IPS DF 19.7 (cell line): ENCODE measurements at regions not wholly inside any gene's neighbourhood (a gene's known extent, or its start where the extent isn't known, plus 50 kb on each side); places are given as distances from the start of the nearest gene placed in this dataset.
"Not testable (repeated sequence)": the region's sequence is repeated elsewhere in the genome, so short reads cannot be mapped to it uniquely, and the experiment has no call there.

Experiments used
- DNase-seq: peaks from one replicate; pipeline ENCODE4 v3.0.0-alpha.2; 2013; ENCODE audit warnings: low read depth, low spot score

DNA sequence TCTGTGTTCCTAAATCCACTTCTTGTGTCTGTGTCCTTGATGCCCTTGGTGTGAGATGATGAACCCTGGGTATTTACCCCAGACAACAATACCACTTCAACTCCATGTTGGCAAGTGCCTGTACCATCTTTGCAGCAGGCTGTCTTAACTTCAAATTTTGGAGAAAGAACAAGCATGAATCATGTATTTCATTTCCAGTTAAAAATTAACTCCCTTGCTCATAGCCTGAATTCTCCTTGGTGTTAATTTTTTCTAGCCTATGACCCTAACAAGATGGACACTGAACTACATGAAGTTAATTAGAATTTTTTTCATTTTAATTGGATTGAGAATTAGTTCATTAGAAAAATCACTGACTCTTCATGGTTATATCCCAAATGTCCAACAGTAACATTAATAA is 267.8 kb upstream of the INTU start:
- DNase-seq, result no peak

DNA sequence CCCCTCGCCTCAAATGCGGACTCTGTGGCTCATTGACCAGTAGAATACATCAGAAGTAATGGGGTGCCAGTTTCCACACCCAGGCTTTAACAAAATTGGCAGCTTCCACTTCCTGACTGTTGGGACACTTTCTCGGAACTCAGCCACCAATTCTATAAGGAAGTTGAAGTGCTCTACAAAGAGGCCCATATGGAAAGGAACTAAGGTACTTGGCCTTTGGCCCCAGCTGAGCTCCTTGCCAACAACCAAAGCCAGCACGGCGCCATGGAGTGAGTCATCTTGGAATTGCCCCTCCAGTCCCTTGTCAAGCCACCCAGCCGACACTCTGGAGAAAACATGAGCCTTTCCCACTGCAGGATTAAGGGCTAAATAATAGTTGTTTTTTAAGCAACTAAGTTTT is 262.2 kb upstream of the INTU start:
- no peak for DNase-seq

DNA sequence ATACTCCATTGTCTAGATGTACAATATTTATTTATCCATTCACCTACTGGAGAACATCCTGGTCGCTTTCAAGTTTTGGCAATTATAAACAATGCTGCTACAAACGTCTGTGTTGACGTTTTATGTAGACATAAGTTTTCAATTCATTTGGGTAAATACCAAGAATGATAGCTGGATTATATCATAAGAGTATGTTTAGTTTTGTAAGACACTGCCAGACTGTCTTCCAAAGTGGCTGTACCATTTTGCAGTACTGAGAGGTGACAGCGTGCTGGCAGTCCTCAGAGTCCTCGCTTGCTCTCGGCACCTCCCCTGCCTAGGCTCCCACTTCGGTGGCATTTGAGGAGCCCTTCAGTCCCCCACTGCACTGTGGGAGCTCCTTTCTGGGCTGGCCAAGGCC is 253.3 kb upstream of the INTU start:
- no peak for DNase-seq

GRCh38 chr4:127379948-127380347 is 252.8 kb upstream of the INTU start:
- DNase-seq, result not testable (repeated sequence)

- DNase-seq, result no peak
Measured at GRCh38 chr4:127383666-127384065, 249.1 kb upstream of the INTU start.

- DNase-seq, result no peak
Measured at GRCh38 chr4:127394516-127394915, 238.2 kb upstream of the INTU start.

DNA sequence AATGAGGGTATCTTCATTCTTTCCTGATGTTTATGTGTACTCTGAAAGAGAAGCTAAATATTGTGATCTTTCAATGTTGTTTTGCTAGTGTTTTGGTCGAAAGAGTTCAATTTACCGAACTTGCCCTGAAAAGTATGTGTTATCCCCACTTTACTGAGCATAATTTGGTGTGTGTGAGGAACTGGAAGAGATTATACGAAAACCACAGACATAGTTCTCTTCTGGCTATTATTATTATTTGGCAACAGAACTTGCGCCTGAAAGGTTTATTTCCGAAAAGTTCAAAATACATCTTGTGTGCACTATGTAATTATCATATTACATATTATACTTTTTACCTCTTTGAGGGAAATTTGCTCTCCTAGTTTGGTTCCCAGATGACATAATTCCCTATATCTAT is 232.5 kb upstream of the INTU start:
- DNase-seq, result no peak

DNA sequence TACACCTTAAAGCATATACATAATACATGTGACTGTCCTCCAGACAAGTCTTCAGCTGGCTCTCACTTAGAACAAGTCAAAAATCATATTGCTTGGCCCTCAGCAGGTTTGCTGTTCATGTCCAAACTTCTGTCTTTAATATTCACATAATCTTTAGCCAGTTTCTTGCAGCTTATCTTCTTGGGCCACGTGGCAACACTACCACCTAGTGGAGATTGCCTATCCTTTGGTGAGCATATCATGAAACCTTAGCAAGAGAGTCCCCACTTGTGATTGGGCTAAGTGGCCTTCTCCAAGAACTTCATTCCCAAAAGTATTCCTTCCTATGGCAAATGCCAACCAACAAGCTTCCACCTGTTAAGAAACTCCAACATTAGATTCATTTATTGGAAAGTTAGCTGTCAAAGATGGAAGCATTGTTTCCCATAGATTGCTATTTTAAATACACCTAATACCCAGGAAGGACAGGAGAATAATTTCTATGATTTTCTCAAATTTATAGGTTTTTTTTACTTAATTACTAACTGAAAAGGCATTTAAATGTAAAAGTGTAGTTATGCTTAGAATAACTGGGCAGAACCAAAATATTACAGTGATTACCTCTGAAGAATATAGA is 231.9 kb upstream of the INTU start:
- DNase-seq, result peak; percentile 38

GRCh38 chr4:127403471-127404084 is 229.2 kb upstream of the INTU start:
- DNase-seq, result no peak

GRCh38 chr4:127406187-127406586 is 226.6 kb upstream of the INTU start:
- no peak for DNase-seq

DNA sequence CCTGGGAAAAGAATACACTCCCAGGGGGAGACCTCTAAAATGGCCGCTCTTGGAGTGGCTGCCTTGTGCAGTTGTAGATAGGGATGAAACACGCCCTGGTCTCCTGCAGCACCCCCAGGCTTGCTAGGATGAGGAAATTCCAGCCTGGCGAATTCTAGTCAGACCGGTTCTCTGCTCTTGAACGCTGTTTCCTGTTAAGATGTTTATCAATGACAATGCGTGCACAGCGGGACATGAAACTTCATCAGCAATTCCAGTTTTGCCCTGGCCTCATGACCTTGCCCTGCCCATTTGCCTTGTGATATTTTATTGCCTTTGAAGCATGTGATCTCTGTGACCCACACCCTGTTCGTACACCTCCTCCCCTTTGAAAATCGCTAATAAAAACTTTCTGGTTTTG is 225.2 kb upstream of the INTU start:
- DNase-seq, result peak; percentile 12

DNA sequence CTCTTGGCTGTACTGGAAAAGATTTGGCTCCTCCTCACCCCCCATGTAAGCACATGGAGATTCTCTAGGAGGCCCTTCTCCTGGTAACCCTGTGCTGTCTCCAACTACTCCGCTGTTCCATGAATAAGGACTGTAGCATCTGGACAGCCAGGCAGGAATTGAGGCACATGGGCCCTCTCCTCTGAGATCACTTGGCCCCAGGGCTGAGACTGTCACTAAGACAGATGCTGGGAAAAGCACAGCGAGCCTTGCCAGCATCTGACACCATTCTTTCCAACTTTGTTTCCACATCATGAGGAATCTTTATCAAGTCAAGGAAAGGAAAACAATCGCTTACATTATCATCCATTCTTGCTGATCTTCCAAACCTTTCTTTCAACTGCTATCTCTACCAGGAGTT is 222.6 kb upstream of the INTU start:
- no peak for DNase-seq

DNA sequence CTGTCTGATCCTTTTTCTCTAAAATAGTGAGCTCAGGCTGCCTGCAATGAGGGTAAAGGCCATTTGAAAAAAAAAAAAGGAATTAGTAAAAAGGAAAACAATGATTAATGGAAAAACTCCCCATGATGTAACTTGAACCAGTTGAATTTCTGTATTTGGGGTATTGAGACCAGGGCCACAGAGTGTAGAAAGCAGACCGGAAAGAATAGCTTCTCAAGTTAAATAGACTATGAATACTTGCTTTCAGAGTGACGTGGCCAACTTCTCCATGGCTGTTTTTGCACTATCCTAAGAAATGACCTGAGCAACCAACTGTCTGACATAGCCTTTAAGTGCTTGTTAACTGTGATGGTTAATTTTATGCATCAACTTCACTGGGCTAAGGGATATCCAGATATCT is 222.1 kb upstream of the INTU start:
- no peak for DNase-seq

DNA sequence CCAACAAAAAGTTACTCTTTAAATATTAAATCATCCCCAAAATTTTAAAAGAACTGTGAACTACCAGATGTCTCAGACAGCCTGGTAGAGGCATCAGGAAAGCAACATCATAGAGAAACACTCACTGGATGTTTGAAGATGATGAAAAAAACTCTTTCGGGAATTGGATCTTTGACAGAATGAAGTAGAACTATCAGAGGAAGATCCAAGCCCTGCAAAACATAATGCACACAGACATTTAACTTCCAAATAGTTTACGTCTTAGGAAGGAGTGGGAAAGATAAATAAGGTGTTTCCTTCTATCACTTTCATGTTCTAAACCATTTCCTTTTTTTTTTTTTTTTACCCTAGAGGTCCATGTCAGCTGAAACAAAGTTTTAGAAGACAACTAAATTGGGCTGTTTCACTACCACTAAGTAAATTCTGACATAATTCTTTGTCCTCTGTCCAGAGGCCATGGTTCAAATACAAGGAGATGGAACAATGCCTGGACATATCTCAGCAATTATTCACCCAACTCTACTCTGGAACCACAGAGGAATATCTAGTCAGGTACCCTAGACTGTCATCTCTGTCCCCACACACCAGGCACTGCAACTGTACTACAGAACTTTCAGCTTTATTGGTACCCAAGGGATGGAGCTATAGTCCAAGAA is 217.7 kb upstream of the INTU start:
- DNase-seq, result no peak

- DNase-seq, result no peak
Measured at GRCh38 chr4:127416115-127416514, 216.6 kb upstream of the INTU start.

- DNase-seq, result no peak
Measured at GRCh38 chr4:127417885-127418535, 214.7 kb upstream of the INTU start.

DNA sequence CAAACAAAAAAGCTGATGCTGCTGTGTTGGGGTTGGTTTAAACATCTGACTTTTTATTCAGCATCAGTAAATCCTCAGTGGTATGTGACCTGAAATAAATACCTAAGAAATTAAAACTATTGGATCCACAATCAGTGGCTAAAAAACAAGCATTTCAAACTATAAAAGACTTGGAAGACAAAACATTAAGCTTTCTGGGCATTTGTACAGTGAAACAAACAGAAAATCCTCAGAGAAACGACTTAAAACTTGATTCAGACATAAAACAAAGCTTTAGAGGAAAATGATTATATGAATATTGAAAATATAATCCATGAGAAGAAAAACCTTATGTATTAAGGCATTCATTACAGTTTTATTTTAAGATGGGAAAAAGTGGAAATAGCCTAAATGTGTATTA is 213.3 kb upstream of the INTU start:
- DNase-seq, result no peak

DNA sequence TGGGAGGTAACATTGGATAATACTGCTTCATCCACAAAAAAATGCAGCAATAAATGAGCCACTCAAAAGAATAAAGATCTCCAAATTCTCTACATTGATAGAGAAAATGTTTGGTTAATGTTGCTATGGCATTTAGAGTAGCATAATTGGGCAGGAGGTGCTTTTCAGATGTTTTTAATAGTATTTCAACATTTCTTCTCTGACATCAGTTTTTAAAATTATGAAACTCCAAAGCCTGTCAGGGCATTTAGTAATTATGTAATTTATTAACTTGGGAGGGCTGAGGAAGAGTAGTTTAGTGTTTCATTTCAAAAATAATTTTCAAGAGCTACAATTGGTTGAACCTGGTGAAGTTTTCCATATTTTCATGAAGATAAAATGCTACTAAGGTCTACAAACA is 211.3 kb upstream of the INTU start:
- DNase-seq, result no peak

GRCh38 chr4:127425202-127425845 is 207.4 kb upstream of the INTU start:
- DNase-seq, result no peak

GRCh38 chr4:127425851-127426250 is 206.9 kb upstream of the INTU start:
- DNase-seq, result no peak

DNA sequence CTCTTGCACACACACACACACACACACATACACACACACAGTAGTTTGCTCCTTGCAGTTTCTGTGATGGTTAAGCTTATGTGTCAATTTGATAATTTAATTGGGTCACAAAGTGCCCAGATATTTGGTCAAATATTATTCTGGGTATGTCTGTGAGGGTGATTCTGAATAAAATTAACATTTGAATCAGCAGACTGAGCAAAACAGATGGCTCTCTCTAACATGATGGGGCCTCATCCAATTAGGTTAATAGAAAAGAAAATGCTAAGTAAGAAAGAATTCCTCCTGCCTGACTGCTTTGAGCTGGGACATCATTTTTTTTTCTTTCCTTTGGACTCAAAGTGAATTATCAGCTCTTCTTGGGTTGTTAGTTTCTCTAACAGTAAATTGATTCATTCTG is 191.2 kb upstream of the INTU start:
- DNase-seq, result no peak

DNA sequence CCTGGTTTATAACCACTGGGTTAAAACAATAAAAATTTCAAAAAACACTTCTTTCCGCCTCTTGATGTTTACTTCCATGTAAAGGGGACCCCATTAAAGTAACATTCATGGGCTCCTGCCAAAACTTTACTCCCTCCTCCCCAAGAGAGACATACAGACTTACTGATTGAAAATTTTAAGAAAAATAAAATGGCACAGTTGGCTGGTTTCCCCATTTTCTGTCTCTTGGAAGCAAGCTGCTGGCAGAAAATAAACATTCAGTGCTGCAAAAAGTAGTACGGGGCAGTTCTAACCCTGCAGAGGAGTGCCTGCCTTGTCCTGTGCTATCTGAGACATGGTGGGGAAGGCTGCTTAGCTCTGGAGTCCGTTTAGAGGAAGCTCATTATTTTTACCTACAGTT is 187.3 kb upstream of the INTU start:
- no peak for DNase-seq
